ENCODE measurements at regions not wholly inside any gene's neighbourhood (a gene's known extent, or its start where the extent isn't known, plus 50 kb on each side); places are given as distances from the start of the nearest gene placed in this dataset.

- Histone ChIP-seq H3K27ac (no peak overlapping the region), H3K27me3 (ENCODE audit: insufficient read depth, low read depth) (no peaks in the 10 kb centered on the region), H3K9me2 (ENCODE audit: insufficient read depth) (no peaks in the 10 kb centered on the region), H2AFZ (no peak overlapping the region), H4K20me1 (ENCODE audit: insufficient read depth) (no peaks in the 10 kb centered on the region), H3K4me2 (no peak overlapping the region), H3K36me3 (ENCODE audit: low read depth) (no peaks in the 10 kb centered on the region), H3F3A (ENCODE audit: insufficient read depth, low read depth) (no peaks in the 10 kb centered on the region), H3K4me1 (replicated peaks; ENCODE audit: insufficient read depth) (no peaks in the 10 kb centered on the region), H3K4me3 (no peak overlapping the region), H3K9me3 (ENCODE audit: insufficient read depth, low read depth) (no peaks in the 10 kb centered on the region), H3K79me2 (ENCODE audit: low read depth) (no peaks in the 10 kb centered on the region)
- ChIA-PET POLR2A (ENCODE audit: unreplicated experiment) (no interaction called here), CTCF (no interaction called here)
- no TSS peak for BruUV-seq (replicated peaks)
- intact Hi-C loops (cut with micrococcal nuclease; ENCODE audit: unreplicated experiment), result no loop called here
- TF ChIP-seq CTCF (conservative IDR thresholded peaks at IDR 0.05) (no peak), EZH2 (IDR thresholded peaks at IDR 0.05; ENCODE audit: low read depth) (no peak)
- no peak for DNase-seq
These were observed 272.4 kb downstream of the ETV1 start for GRCh38 chr7:13717031-13717430.

- Histone ChIP-seq H3K36me3 (ENCODE audit: low read depth) (no peaks in the 10 kb centered on the region), H2AFZ (peak overlapping the region; percentile 53; the same call in 1 of the 2 replicates), H3F3A (ENCODE audit: insufficient read depth, low read depth) (no peaks in the 10 kb centered on the region), H3K9me2 (ENCODE audit: insufficient read depth) (no peaks in the 10 kb centered on the region), H4K20me1 (ENCODE audit: insufficient read depth) (no peaks in the 10 kb centered on the region), H3K27ac (no peak overlapping the region), H3K4me2 (no peak overlapping the region), H3K27me3 (ENCODE audit: insufficient read depth, low read depth) (no peaks in the 10 kb centered on the region), H3K4me3 (no peak overlapping the region), H3K9me3 (ENCODE audit: insufficient read depth, low read depth) (no peaks in the 10 kb centered on the region), H3K4me1 (replicated peaks; ENCODE audit: insufficient read depth) (no peaks in the 10 kb centered on the region), H3K79me2 (ENCODE audit: low read depth) (no peaks in the 10 kb centered on the region)
- no peak for DNase-seq
- TF ChIP-seq CTCF (conservative IDR thresholded peaks at IDR 0.05) (no peak), EZH2 (IDR thresholded peaks at IDR 0.05; ENCODE audit: low read depth) (no peak)
- intact Hi-C loops (cut with micrococcal nuclease; ENCODE audit: unreplicated experiment), result no loop called here
- ChIA-PET POLR2A (ENCODE audit: unreplicated experiment) (no interaction called here), CTCF (interaction anchor here (0.5 to 0.7 kb wide), 2 partner anchors 9 to 50 kb away, joined by 3 read pairs; no protein-coding TSS in a partner anchor)
- BruUV-seq (replicated peaks), result no TSS peak
These were observed 265.1 kb downstream of the ETV1 start for GRCh38 chr7:13724191-13724976.

GRCh38 chr7:13724977-13725566, 264.4 kb downstream of the ETV1 start:
- intact Hi-C loops (cut with micrococcal nuclease; ENCODE audit: unreplicated experiment), result no loop called here
- Histone ChIP-seq H2AFZ (peak overlapping the region; percentile 53; the same call in 1 of the 2 replicates), H3F3A (ENCODE audit: insufficient read depth, low read depth) (no peaks in the 10 kb centered on the region), H3K4me1 (replicated peaks; ENCODE audit: insufficient read depth) (no peaks in the 10 kb centered on the region), H3K36me3 (ENCODE audit: low read depth) (no peaks in the 10 kb centered on the region), H4K20me1 (ENCODE audit: insufficient read depth) (no peaks in the 10 kb centered on the region), H3K27ac (no peak overlapping the region), H3K79me2 (ENCODE audit: low read depth) (no peaks in the 10 kb centered on the region), H3K27me3 (ENCODE audit: insufficient read depth, low read depth) (no peaks in the 10 kb centered on the region), H3K9me3 (ENCODE audit: insufficient read depth, low read depth) (no peaks in the 10 kb centered on the region), H3K9me2 (ENCODE audit: insufficient read depth) (no peaks in the 10 kb centered on the region), H3K4me2 (no peak overlapping the region), H3K4me3 (no peak overlapping the region)
- ChIA-PET POLR2A (ENCODE audit: unreplicated experiment) (no interaction called here), CTCF (interaction anchor here (0.5 to 0.7 kb wide), 2 partner anchors 8 to 50 kb away, joined by 3 read pairs; no protein-coding TSS in a partner anchor)
- TF ChIP-seq EZH2 (IDR thresholded peaks at IDR 0.05; ENCODE audit: low read depth), result no peak
- no peak for DNase-seq
- no TSS peak for BruUV-seq (replicated peaks)

Data from PC-9 (cell line).